HL-60 (cell line): ENCODE measurements at regions not wholly inside any gene's neighbourhood (a gene's known extent, or its start where the extent isn't known, plus 50 kb on each side); places are given as distances from the start of the nearest gene placed in this dataset.
"Not testable (repeated sequence)": the region's sequence is repeated elsewhere in the genome, so short reads cannot be mapped to it uniquely, and the experiment has no call there.

Source experiments
- DNase-seq, 2 experiments: peaks; one replicate each; pipeline ENCODE4 v3.0.0-alpha.2; 2010 to 2020; ENCODE audit warnings: low read depth in 1 of 2, low spot score in 1 of 2
- H3K27ac ChIP-seq: fragments of 250-450 bp; sonication (Bioruptor Pico); replicated peaks from 2 replicates; pipeline ENCODE4 v1.5.1; 2020; ENCODE audit warnings: mild to moderate bottlenecking, moderate library complexity
- H3K27me3 ChIP-seq: fragments of 250-450 bp; sonication (Bioruptor Pico); 2 replicates; pipeline ENCODE4 v1.5.1; 2021; ENCODE audit warnings: mild to moderate bottlenecking, moderate library complexity; ENCODE audit not compliant: insufficient read depth, poor library complexity, severe bottlenecking
- H3K4me3 ChIP-seq: replicated peaks from 2 replicates; pipeline ENCODE4 v1.5.1; 2011; ENCODE audit warnings: mild to moderate bottlenecking, control low read depth, low read length; ENCODE audit not compliant: insufficient read depth
- GABPA ChIP-seq: IDR thresholded peaks from 2 replicates; pipeline ENCODE4 v1.6.1; 2012; ENCODE audit warnings: low read depth
- POLR2AphosphoS5 ChIP-seq: IDR thresholded peaks from 2 replicates; pipeline ENCODE4 v1.6.1; 2012; ENCODE audit warnings: low read depth
- SPI1 ChIP-seq: IDR thresholded peaks from 2 replicates; pipeline ENCODE4 v1.6.1; 2012; ENCODE audit warnings: low read depth, mild to moderate bottlenecking, borderline replicate concordance
- TF ChIP-seq, protein P1 (sequence below): IDR thresholded peaks from 2 replicates; pipeline ENCODE4 v1.6.1; 2012; ENCODE audit warnings: low read depth; ENCODE audit not compliant: insufficient replicate concordance
- TF ChIP-seq, protein P2 (sequence below): IDR thresholded peaks from one replicate; pipeline ENCODE4 v1.5.1; 2011; ENCODE audit warnings: low read length, control low read depth, inconsistent platforms; ENCODE audit not compliant: insufficient read depth

DNA sequence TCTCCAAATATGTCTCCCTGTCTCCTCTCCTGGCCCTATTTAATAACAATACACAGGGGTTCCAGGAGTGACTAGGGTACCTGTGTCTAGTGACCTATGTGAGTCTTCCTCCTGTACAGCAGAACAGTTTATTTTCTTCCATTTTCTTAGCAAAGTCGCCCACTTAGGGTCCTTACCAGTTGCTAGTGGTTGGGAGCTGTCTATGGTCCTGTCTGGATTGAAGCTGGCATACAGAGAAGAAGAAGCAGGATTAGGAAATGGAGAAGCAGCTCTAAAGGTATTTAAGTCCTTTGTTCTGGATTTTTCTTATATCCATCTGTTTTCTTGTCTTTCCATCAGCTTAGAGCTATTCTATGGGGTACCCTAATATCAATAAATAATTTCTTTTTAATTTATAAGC lies 587.1 kb upstream of the CPEB2 start:
- H3K4me3 ChIP-seq, result no peak overlapping the region
- H3K27ac ChIP-seq, result no peak overlapping the region
- no peak for DNase-seq
- H3K27me3 ChIP-seq, result no peaks in the 10 kb centered on the region
- no peak for TF ChIP-seq POLR2AphosphoS5
- TF ChIP-seq, protein P1, sequence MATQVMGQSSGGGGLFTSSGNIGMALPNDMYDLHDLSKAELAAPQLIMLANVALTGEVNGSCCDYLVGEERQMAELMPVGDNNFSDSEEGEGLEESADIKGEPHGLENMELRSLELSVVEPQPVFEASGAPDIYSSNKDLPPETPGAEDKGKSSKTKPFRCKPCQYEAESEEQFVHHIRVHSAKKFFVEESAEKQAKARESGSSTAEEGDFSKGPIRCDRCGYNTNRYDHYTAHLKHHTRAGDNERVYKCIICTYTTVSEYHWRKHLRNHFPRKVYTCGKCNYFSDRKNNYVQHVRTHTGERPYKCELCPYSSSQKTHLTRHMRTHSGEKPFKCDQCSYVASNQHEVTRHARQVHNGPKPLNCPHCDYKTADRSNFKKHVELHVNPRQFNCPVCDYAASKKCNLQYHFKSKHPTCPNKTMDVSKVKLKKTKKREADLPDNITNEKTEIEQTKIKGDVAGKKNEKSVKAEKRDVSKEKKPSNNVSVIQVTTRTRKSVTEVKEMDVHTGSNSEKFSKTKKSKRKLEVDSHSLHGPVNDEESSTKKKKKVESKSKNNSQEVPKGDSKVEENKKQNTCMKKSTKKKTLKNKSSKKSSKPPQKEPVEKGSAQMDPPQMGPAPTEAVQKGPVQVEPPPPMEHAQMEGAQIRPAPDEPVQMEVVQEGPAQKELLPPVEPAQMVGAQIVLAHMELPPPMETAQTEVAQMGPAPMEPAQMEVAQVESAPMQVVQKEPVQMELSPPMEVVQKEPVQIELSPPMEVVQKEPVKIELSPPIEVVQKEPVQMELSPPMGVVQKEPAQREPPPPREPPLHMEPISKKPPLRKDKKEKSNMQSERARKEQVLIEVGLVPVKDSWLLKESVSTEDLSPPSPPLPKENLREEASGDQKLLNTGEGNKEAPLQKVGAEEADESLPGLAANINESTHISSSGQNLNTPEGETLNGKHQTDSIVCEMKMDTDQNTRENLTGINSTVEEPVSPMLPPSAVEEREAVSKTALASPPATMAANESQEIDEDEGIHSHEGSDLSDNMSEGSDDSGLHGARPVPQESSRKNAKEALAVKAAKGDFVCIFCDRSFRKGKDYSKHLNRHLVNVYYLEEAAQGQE, result peak; percentile 91
- no peak for TF ChIP-seq SPI1
- TF ChIP-seq, protein P2, sequence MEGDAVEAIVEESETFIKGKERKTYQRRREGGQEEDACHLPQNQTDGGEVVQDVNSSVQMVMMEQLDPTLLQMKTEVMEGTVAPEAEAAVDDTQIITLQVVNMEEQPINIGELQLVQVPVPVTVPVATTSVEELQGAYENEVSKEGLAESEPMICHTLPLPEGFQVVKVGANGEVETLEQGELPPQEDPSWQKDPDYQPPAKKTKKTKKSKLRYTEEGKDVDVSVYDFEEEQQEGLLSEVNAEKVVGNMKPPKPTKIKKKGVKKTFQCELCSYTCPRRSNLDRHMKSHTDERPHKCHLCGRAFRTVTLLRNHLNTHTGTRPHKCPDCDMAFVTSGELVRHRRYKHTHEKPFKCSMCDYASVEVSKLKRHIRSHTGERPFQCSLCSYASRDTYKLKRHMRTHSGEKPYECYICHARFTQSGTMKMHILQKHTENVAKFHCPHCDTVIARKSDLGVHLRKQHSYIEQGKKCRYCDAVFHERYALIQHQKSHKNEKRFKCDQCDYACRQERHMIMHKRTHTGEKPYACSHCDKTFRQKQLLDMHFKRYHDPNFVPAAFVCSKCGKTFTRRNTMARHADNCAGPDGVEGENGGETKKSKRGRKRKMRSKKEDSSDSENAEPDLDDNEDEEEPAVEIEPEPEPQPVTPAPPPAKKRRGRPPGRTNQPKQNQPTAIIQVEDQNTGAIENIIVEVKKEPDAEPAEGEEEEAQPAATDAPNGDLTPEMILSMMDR, result no peak

- no peak for DNase-seq
- no peak for TF ChIP-seq SPI1
- no peak for TF ChIP-seq GABPA
- TF ChIP-seq POLR2AphosphoS5, result no peak
- TF ChIP-seq, protein P2, result no peak
- TF ChIP-seq, protein P1, result no peak
- Histone ChIP-seq H3K27ac (no peak overlapping the region), H3K27me3 (no peaks in the 10 kb centered on the region), H3K4me3 (no peak overlapping the region)
These were observed 582.8 kb upstream of the CPEB2 start for GRCh38 chr4:14419516-14419915.

GRCh38 chr4:14426297-14426696 lies 576.0 kb upstream of the CPEB2 start:
- H3K4me3 ChIP-seq, DNase-seq, H3K27ac ChIP-seq, H3K27me3 ChIP-seq: not testable (repeated sequence)

- Histone ChIP-seq H3K4me3 (no peak overlapping the region), H3K27ac (no peak overlapping the region), H3K27me3 (no peaks in the 10 kb centered on the region)
- no peak for DNase-seq
- no peak for TF ChIP-seq GABPA
- TF ChIP-seq SPI1, result no peak
- TF ChIP-seq, protein P1, result no peak
- TF ChIP-seq, protein P2, result no peak
- no peak for TF ChIP-seq POLR2AphosphoS5
These were observed 574.2 kb upstream of the CPEB2 start for GRCh38 chr4:14428125-14428524.
